Activated CD4-positive, alpha-beta T cell treated with anti-CD3 and anti-CD28 coated beads for 36 hours (primary cell): ENCODE measurements at regions not wholly inside any gene's neighbourhood (a gene's known extent, or its start where the extent isn't known, plus 50 kb on each side); places are given as distances from the start of the nearest gene placed in this dataset.
"Not testable (repeated sequence)": the region's sequence is repeated elsewhere in the genome, so short reads cannot be mapped to it uniquely, and the experiment has no call there.

Source experiments
- ATAC-seq: fragments of 200-7000 bp; cut with Tn5 transposase; one replicate; pipeline ENCODE4 v1.10.0; 2021; ENCODE audit warnings: mild to moderate bottlenecking, moderate library complexity
- CTCF ChIA-PET: fragments of 350-600 bp; sonication (Branson Sonifier 250); formaldehyde crosslinking; loops from one replicate; lab custom pipeline; 2021; ENCODE audit warnings: antibody characterized with exemption; lab: Charles Lee
- POLR2A ChIA-PET: fragments of 350-600 bp; sonication (Branson Sonifier 250); formaldehyde crosslinking; loops from one replicate; lab custom pipeline; 2021; ENCODE audit warnings: antibody characterized with exemption, inconsistent platforms; lab: Charles Lee
- DNase-seq: peaks from one replicate; pipeline ENCODE4 v3.0.0-alpha.2; 2020
- H3K27ac Mint-ChIP-seq: one replicate; pipeline ENCODE4 v1.8.0; 2021; ENCODE audit warnings: mixed read lengths
- H3K27me3 Mint-ChIP-seq: one replicate; pipeline ENCODE4 v1.8.0; 2021; ENCODE audit warnings: mixed read lengths
- H3K36me3 Mint-ChIP-seq: one replicate; pipeline ENCODE4 v1.8.0; 2021; ENCODE audit warnings: low read depth, mixed read lengths
- H3K4me1 Mint-ChIP-seq: one replicate; pipeline ENCODE4 v1.8.0; 2021; ENCODE audit warnings: mixed read lengths
- H3K4me3 Mint-ChIP-seq: one replicate; pipeline ENCODE4 v1.8.0; 2021; ENCODE audit warnings: mild to moderate bottlenecking, moderate library complexity, mixed read lengths
- H3K9me3 Mint-ChIP-seq: one replicate; pipeline ENCODE4 v1.8.0; 2021; ENCODE audit warnings: low read depth, mixed read lengths
- intact Hi-C, 2 experiments: fragments of 100-400 bp; cut with DNase I in 1 of 2; cut with micrococcal nuclease in 1 of 2; formaldehyde crosslinking; loops; one replicate each; pipeline versions ENCODE4 v1.14.2 to v1.15.1; 2022 to 2024; cut with DNase I, micrococcal nuclease

- intact Hi-C loops = no loop called here
- Mint-ChIP-seq H3K36me3 (no peaks in the 10 kb centered on the region), H3K9me3 (peaks cover 2% of the 10 kb centered on the region), H3K4me1 (no peaks in the 10 kb centered on the region), H3K27me3 (no peaks in the 10 kb centered on the region), H3K27ac (no peak overlapping the region), H3K4me3 (no peak overlapping the region)
- no peak for ATAC-seq
- POLR2A ChIA-PET = no interaction called here
- no peak for DNase-seq
- CTCF ChIA-PET = no interaction called here
Observed at GRCh38 chr6:19569563-19569962, 267.6 kb upstream of the ID4 start.

- DNase-seq = no peak
- H3K27me3 Mint-ChIP-seq = no peaks in the 10 kb centered on the region
- peaks cover 2% of the 10 kb centered on the region for H3K9me3 Mint-ChIP-seq
- CTCF ChIA-PET = no interaction called here
- POLR2A ChIA-PET = no interaction called here
- no peak for ATAC-seq
- no peaks in the 10 kb centered on the region for H3K36me3 Mint-ChIP-seq
- intact Hi-C loops = no loop called here
- H3K4me3 Mint-ChIP-seq = no peak overlapping the region
- H3K4me1 Mint-ChIP-seq = no peaks in the 10 kb centered on the region
- H3K27ac Mint-ChIP-seq = no peak overlapping the region
Observed at GRCh38 chr6:19571176-19571575, 266.0 kb upstream of the ID4 start.

GRCh38 chr6:19578481-19578880 is 258.7 kb upstream of the ID4 start:
- DNase-seq (no peak), ATAC-seq (no peak)
- intact Hi-C loops = no loop called here
- peaks cover 2% of the 10 kb centered on the region for H3K9me3 Mint-ChIP-seq
- H3K4me3 Mint-ChIP-seq = no peak overlapping the region
- CTCF ChIA-PET = no interaction called here
- no peaks in the 10 kb centered on the region for H3K4me1 Mint-ChIP-seq
- no peaks in the 10 kb centered on the region for H3K27me3 Mint-ChIP-seq
- POLR2A ChIA-PET = no interaction called here
- H3K36me3 Mint-ChIP-seq = no peaks in the 10 kb centered on the region
- no peak overlapping the region for H3K27ac Mint-ChIP-seq

GRCh38 chr6:19584207-19584606 is 253.0 kb upstream of the ID4 start:
- not testable (repeated sequence) for H3K4me1 Mint-ChIP-seq

GRCh38 chr6:19587238-19587942 is 249.8 kb upstream of the ID4 start:
- Mint-ChIP-seq H3K27ac (no peak overlapping the region), H3K36me3 (no peaks in the 10 kb centered on the region), H3K4me1 (no peaks in the 10 kb centered on the region), H3K27me3 (no peaks in the 10 kb centered on the region), H3K4me3 (no peak overlapping the region), H3K9me3 (no peaks in the 10 kb centered on the region)
- no peak for DNase-seq
- POLR2A ChIA-PET = no interaction called here
- intact Hi-C loops = no loop called here
- CTCF ChIA-PET = interaction anchor here (0.8 kb wide), 1 partner anchor 171 kb away, joined by 3 read pairs; no protein-coding TSS in a partner anchor
- ATAC-seq = no peak

More at GRCh38 chr6:19584207-19584606, 253.0 kb upstream of the ID4 start:
- POLR2A ChIA-PET, H3K27ac Mint-ChIP-seq, H3K9me3 Mint-ChIP-seq, DNase-seq, intact Hi-C loops, H3K36me3 Mint-ChIP-seq, ATAC-seq, H3K4me3 Mint-ChIP-seq, H3K27me3 Mint-ChIP-seq: not testable (repeated sequence)
- CTCF ChIA-PET = interaction anchor here (0.6 kb wide), 1 partner anchor 755 kb away, joined by 3 read pairs; no protein-coding TSS in a partner anchor

- no peaks in the 10 kb centered on the region for H3K27me3 Mint-ChIP-seq
- ATAC-seq (no peak), DNase-seq (no peak)
- H3K27ac Mint-ChIP-seq = no peak overlapping the region
- no peaks in the 10 kb centered on the region for H3K9me3 Mint-ChIP-seq
- H3K36me3 Mint-ChIP-seq = no peaks in the 10 kb centered on the region
- H3K4me3 Mint-ChIP-seq = no peak overlapping the region
- ChIA-PET POLR2A (no interaction called here), CTCF (no interaction called here)
- H3K4me1 Mint-ChIP-seq = no peaks in the 10 kb centered on the region
- intact Hi-C loops = no loop called here
Observed at GRCh38 chr6:19590501-19591131, 246.6 kb upstream of the ID4 start.

GRCh38 chr6:19597809-19598320 is 239.3 kb upstream of the ID4 start:
- Mint-ChIP-seq H3K4me1 (no peaks in the 10 kb centered on the region), H3K27me3 (no peaks in the 10 kb centered on the region), H3K36me3 (no peaks in the 10 kb centered on the region), H3K9me3 (no peaks in the 10 kb centered on the region), H3K27ac (no peak overlapping the region), H3K4me3 (no peak overlapping the region)
- POLR2A ChIA-PET = no interaction called here
- ATAC-seq (no peak), DNase-seq (no peak)
- CTCF ChIA-PET = no interaction called here
- intact Hi-C loops = no loop called here

GRCh38 chr6:19599796-19600464 is 237.2 kb upstream of the ID4 start:
- POLR2A ChIA-PET = no interaction called here
- intact Hi-C loops = no loop called here
- CTCF ChIA-PET = interaction anchor here (0.6 kb wide), 1 partner anchor 575 kb away, joined by 3 read pairs; no protein-coding TSS in a partner anchor

GRCh38 chr6:19602434-19603013 is 234.6 kb upstream of the ID4 start:
- ChIA-PET CTCF (interaction anchor here (1.1 kb wide), 1 partner anchor 30 kb away, joined by 3 read pairs; no protein-coding TSS in a partner anchor), POLR2A (no interaction called here)
- no peak for DNase-seq
- intact Hi-C loops = no loop called here
- H3K9me3 Mint-ChIP-seq = peaks cover 2% of the 10 kb centered on the region
- no peak overlapping the region for H3K27ac Mint-ChIP-seq
- H3K27me3 Mint-ChIP-seq = no peaks in the 10 kb centered on the region
- H3K36me3 Mint-ChIP-seq = no peaks in the 10 kb centered on the region
- H3K4me1 Mint-ChIP-seq = no peaks in the 10 kb centered on the region
- no peak overlapping the region for H3K4me3 Mint-ChIP-seq
- ATAC-seq = no peak

More at GRCh38 chr6:19599796-19600464, 237.2 kb upstream of the ID4 start:
- Mint-ChIP-seq H3K36me3 (no peaks in the 10 kb centered on the region), H3K4me1 (no peaks in the 10 kb centered on the region), H3K9me3 (peaks cover 2% of the 10 kb centered on the region), H3K27me3 (no peaks in the 10 kb centered on the region), H3K4me3 (no peak overlapping the region), H3K27ac (no peak overlapping the region)
- DNase-seq (no peak), ATAC-seq (no peak)

GRCh38 chr6:19603721-19604120 is 233.4 kb upstream of the ID4 start:
- no peaks in the 10 kb centered on the region for H3K27me3 Mint-ChIP-seq
- POLR2A ChIA-PET = interaction anchor here (0.6 kb wide), 1 partner anchor 263 kb away, joined by 3 read pairs; no protein-coding TSS in a partner anchor
- DNase-seq (no peak), ATAC-seq (no peak)
- no peaks in the 10 kb centered on the region for H3K4me1 Mint-ChIP-seq
- intact Hi-C loops = no loop called here
- no peaks in the 10 kb centered on the region for H3K36me3 Mint-ChIP-seq
- no peak overlapping the region for H3K4me3 Mint-ChIP-seq
- H3K9me3 Mint-ChIP-seq = peaks cover 2% of the 10 kb centered on the region
- CTCF ChIA-PET = no interaction called here
- no peak overlapping the region for H3K27ac Mint-ChIP-seq

- no peaks in the 10 kb centered on the region for H3K36me3 Mint-ChIP-seq
- no peaks in the 10 kb centered on the region for H3K4me1 Mint-ChIP-seq
- no peak for DNase-seq
- H3K27ac Mint-ChIP-seq = no peak overlapping the region
- no peak for ATAC-seq
- intact Hi-C loops = no loop called here
- POLR2A ChIA-PET = no interaction called here
- no peak overlapping the region for H3K4me3 Mint-ChIP-seq
- H3K27me3 Mint-ChIP-seq = no peaks in the 10 kb centered on the region
- H3K9me3 Mint-ChIP-seq = peaks cover 2% of the 10 kb centered on the region
- CTCF ChIA-PET = no interaction called here
Observed at GRCh38 chr6:19605624-19606023, 231.5 kb upstream of the ID4 start.
